ENCODE measurements at regions not wholly inside any gene's neighbourhood (a gene's known extent, or its start where the extent isn't known, plus 50 kb on each side); places are given as distances from the start of the nearest gene placed in this dataset.
"Not testable (repeated sequence)": the region's sequence is repeated elsewhere in the genome, so short reads cannot be mapped to it uniquely, and the experiment has no call there.

GRCh38 chr4:74505355-74505978 is 60.5 kb downstream of the AREG start:
- DNase-seq, result peak; percentile 49

GRCh38 chr4:74509363-74509762 is 64.4 kb downstream of the AREG start:
- DNase-seq, result not testable (repeated sequence)

- DNase-seq, result no peak
These were observed 71.4 kb downstream of the AREG start for GRCh38 chr4:74516303-74516702.

GRCh38 chr4:74517996-74518395 is 73.1 kb downstream of the AREG start:
- no peak for DNase-seq

GRCh38 chr4:74522251-74522991 is 77.5 kb downstream of the AREG start:
- DNase-seq, result no peak

- DNase-seq, result no peak
These were observed 78.2 kb downstream of the AREG start for GRCh38 chr4:74523096-74523495.

- no peak for DNase-seq
These were observed 80.0 kb downstream of the AREG start for GRCh38 chr4:74524985-74525384.

GRCh38 chr4:74527049-74527448 is 82.1 kb downstream of the AREG start:
- no peak for DNase-seq

GRCh38 chr4:74528178-74528577 is 83.2 kb downstream of the AREG start:
- DNase-seq, result no peak

- no peak for DNase-seq
These were observed 84.5 kb downstream of the AREG start for GRCh38 chr4:74529284-74530041.

GRCh38 chr4:74531963-74532794 is 87.2 kb downstream of the AREG start:
- DNase-seq, result peak; percentile 71

GRCh38 chr4:74534121-74534520 is 89.2 kb downstream of the AREG start:
- DNase-seq, result no peak

- DNase-seq, result no peak
These were observed 90.0 kb downstream of the AREG start for GRCh38 chr4:74534936-74535335.

- no peak for DNase-seq
These were observed 90.6 kb downstream of the AREG start for GRCh38 chr4:74535512-74535911.

- DNase-seq, result peak; percentile 21
These were observed 91.6 kb downstream of the AREG start for GRCh38 chr4:74536557-74536956.

- DNase-seq, result no peak
These were observed 92.5 kb downstream of the AREG start for GRCh38 chr4:74537459-74537858.

GRCh38 chr4:74539044-74539790 is 94.3 kb downstream of the AREG start:
- no peak for DNase-seq

- no peak for DNase-seq
These were observed 95.3 kb downstream of the AREG start for GRCh38 chr4:74540193-74540592.

GRCh38 chr4:74541667-74542066 is 96.7 kb downstream of the AREG start:
- DNase-seq, result no peak

GRCh38 chr4:74543231-74543781 is 98.4 kb downstream of the AREG start:
- no peak for DNase-seq

- DNase-seq, result no peak
These were observed 99.0 kb downstream of the AREG start for GRCh38 chr4:74543983-74544382.
